H9 (cell line): ENCODE measurements at regions not wholly inside any gene's neighbourhood (a gene's known extent, or its start where the extent isn't known, plus 50 kb on each side); places are given as distances from the start of the nearest gene placed in this dataset.

Source experiments
- DNase-seq: peaks from one replicate; pipeline ENCODE4 v3.0.0-alpha.2; 2017
- H2AFZ ChIP-seq: one replicate; pipeline ENCODE4 v1.6.1; 2013; ENCODE audit warnings: mild to moderate bottlenecking, low read length, control low read depth, moderate library complexity
- H2AK5ac ChIP-seq: 2 replicates; pipeline ENCODE4 v1.6.1; 2013; ENCODE audit warnings: low read length, control low read depth, mixed read lengths; ENCODE audit not compliant: insufficient read length
- H2BK120ac ChIP-seq: one replicate; pipeline ENCODE4 v1.6.1; 2013; ENCODE audit warnings: low read depth, mild to moderate bottlenecking, low read length, control low read depth, inconsistent platforms; ENCODE audit not compliant: poor library complexity, severe bottlenecking
- H2BK12ac ChIP-seq: 2 replicates; pipeline ENCODE4 v1.6.1; 2013; ENCODE audit warnings: low read length, control low read depth, mixed read lengths, low read depth; ENCODE audit not compliant: insufficient read length
- H2BK15ac ChIP-seq: 2 replicates; pipeline ENCODE4 v1.6.1; 2013; ENCODE audit warnings: low read depth, low read length, control low read depth
- H2BK20ac ChIP-seq: one replicate; pipeline ENCODE4 v1.6.1; 2013; ENCODE audit warnings: low read depth, mild to moderate bottlenecking, low read length, control low read depth, inconsistent platforms; ENCODE audit not compliant: poor library complexity, severe bottlenecking
- H2BK5ac ChIP-seq: 2 replicates; pipeline ENCODE4 v1.6.1; 2013; ENCODE audit warnings: low read length, control low read depth, mixed read lengths; ENCODE audit not compliant: insufficient read length
- H3K14ac ChIP-seq: 2 replicates; pipeline ENCODE4 v1.6.1; 2013; ENCODE audit warnings: low read length, control low read depth; ENCODE audit not compliant: insufficient read depth
- H3K18ac ChIP-seq: 2 replicates; pipeline ENCODE4 v1.6.1; 2013; ENCODE audit warnings: low read depth, mild to moderate bottlenecking, mixed read lengths, low read length, control low read depth; ENCODE audit not compliant: insufficient read length
- H3K23ac ChIP-seq: 2 replicates; pipeline ENCODE4 v1.6.1; 2013; ENCODE audit warnings: low read length, control low read depth, mixed read lengths, low read depth; ENCODE audit not compliant: insufficient read length
- H3K23me2 ChIP-seq: 2 replicates; pipeline ENCODE4 v1.6.1; 2013; ENCODE audit warnings: low read depth, mild to moderate bottlenecking, mixed read lengths, low read length, control low read depth; ENCODE audit not compliant: insufficient read length, poor library complexity, severe bottlenecking
- H3K27ac ChIP-seq: 2 replicates; pipeline ENCODE4 v1.5.1; 2013; ENCODE audit warnings: low read length, control low read depth, mixed read lengths, low read depth; ENCODE audit not compliant: insufficient read length
- H3K27me3 ChIP-seq: 2 replicates; pipeline ENCODE4 v1.6.1; 2013; ENCODE audit warnings: low read length, control low read depth, inconsistent platforms; ENCODE audit not compliant: insufficient read depth
- H3K4ac ChIP-seq: 2 replicates; pipeline ENCODE4 v1.6.1; 2013; ENCODE audit warnings: low read depth, mild to moderate bottlenecking, control low read depth, inconsistent platforms, low read length, moderate library complexity
- H3K4me1 ChIP-seq: 2 replicates; pipeline ENCODE4 v1.6.1; 2013; ENCODE audit warnings: low read length, control low read depth, inconsistent platforms; ENCODE audit not compliant: insufficient read depth
- H3K4me2 ChIP-seq: 2 replicates; pipeline ENCODE4 v1.6.1; 2013; ENCODE audit warnings: low read length, control low read depth, mixed read lengths; ENCODE audit not compliant: insufficient read length, insufficient read depth
- H3K56ac ChIP-seq: 2 replicates; pipeline ENCODE4 v1.6.1; 2013; ENCODE audit warnings: low read depth, mild to moderate bottlenecking, mixed read lengths, low read length, control low read depth; ENCODE audit not compliant: insufficient read length
- H3K79me1 ChIP-seq: 2 replicates; pipeline ENCODE4 v1.6.1; 2013; ENCODE audit warnings: low read depth, mild to moderate bottlenecking, moderate library complexity, low read length, control low read depth, inconsistent platforms; ENCODE audit not compliant: insufficient read depth, poor library complexity, severe bottlenecking
- H3K79me2 ChIP-seq: 2 replicates; pipeline ENCODE4 v1.6.1; 2013; ENCODE audit warnings: low read length, control low read depth, inconsistent platforms; ENCODE audit not compliant: insufficient read depth
- H3K9ac ChIP-seq: 2 replicates; pipeline ENCODE4 v1.6.1; 2013; ENCODE audit warnings: low read length, control low read depth, mixed read lengths; ENCODE audit not compliant: insufficient read length; ENCODE audit errors: extremely low read depth
- H3K9me3 ChIP-seq: one replicate; pipeline ENCODE4 v1.6.1; 2013; ENCODE audit warnings: low read depth, low read length, inconsistent platforms; ENCODE audit not compliant: control insufficient read depth
- H3T11ph ChIP-seq: one replicate; pipeline ENCODE4 v1.6.1; 2013; ENCODE audit warnings: mild to moderate bottlenecking, low read length, control low read depth, inconsistent platforms
- H4K20me1 ChIP-seq: one replicate; pipeline ENCODE4 v1.6.1; 2013; ENCODE audit not compliant: control insufficient read depth, insufficient read length, insufficient read depth
- H4K5ac ChIP-seq: 2 replicates; pipeline ENCODE4 v1.6.1; 2013; ENCODE audit warnings: low read depth, mild to moderate bottlenecking, mixed read lengths, low read length, control low read depth; ENCODE audit not compliant: insufficient read length
- H4K8ac ChIP-seq: replicated peaks from 2 replicates; pipeline ENCODE4 v1.6.1; 2013; ENCODE audit warnings: low read length, control low read depth, mixed read lengths, low read depth; ENCODE audit not compliant: insufficient read length
- H4K91ac ChIP-seq: 2 replicates; pipeline ENCODE4 v1.6.1; 2013; ENCODE audit warnings: low read depth, mild to moderate bottlenecking, moderate library complexity, mixed read lengths, low read length, control low read depth; ENCODE audit not compliant: insufficient read length
- H3K27ac Mint-ChIP-seq, 3 experiments: 2 replicates in 2 of 3; 3 replicates in 1 of 3; pipeline ENCODE4 v1.8.0; 2020 to 2021; ENCODE audit warnings: mixed read lengths in 3 of 3, mild to moderate bottlenecking in 1 of 3, moderate library complexity in 1 of 3
- H3K27me3 Mint-ChIP-seq: 2 replicates; pipeline ENCODE4 v1.8.0; 2021; ENCODE audit warnings: low read depth, mild to moderate bottlenecking, moderate library complexity, mixed read lengths
- H3K36me3 Mint-ChIP-seq, 3 experiments: 2 replicates in 2 of 3; 3 replicates in 1 of 3; pipeline ENCODE4 v1.8.0; 2020 to 2021; ENCODE audit warnings: low read depth in 3 of 3, mixed read lengths in 3 of 3; ENCODE audit not compliant: insufficient read depth in 1 of 3
- H3K4me1 Mint-ChIP-seq, 2 experiments: 2 replicates each; pipeline ENCODE4 v1.8.0; 2020; ENCODE audit warnings: mixed read lengths in 2 of 2
- H3K4me3 Mint-ChIP-seq, 2 experiments: 2 replicates in 1 of 2; 3 replicates in 1 of 2; pipeline ENCODE4 v1.8.0; 2020 to 2021; ENCODE audit warnings: mild to moderate bottlenecking in 2 of 2, mixed read lengths in 2 of 2, moderate library complexity in 1 of 2
- H3K9me3 Mint-ChIP-seq, 2 experiments: 2 replicates in 1 of 2; 3 replicates in 1 of 2; pipeline ENCODE4 v1.8.0; 2020; ENCODE audit warnings: mild to moderate bottlenecking in 2 of 2, mixed read lengths in 2 of 2, moderate library complexity in 1 of 2
- CTCF ChIP-seq: fragments of 200-600 bp; sonication (generic); conservative IDR thresholded peaks from 3 replicates; pipeline ENCODE4 v1.8.0; 2021; ENCODE audit warnings: antibody characterized with exemption, mild to moderate bottlenecking
- WGBS: extraction: QIAGEN DNeasy Blood & Tissue Kit; methylation state at CpG from one replicate; pipeline ENCODE4 v1.1.7; 2013; ENCODE audit warnings: missing lambda C conversion rate, low lambda C conversion rate, mixed read lengths; ENCODE audit not compliant: insufficient read length; ENCODE audit errors: extremely low coverage; 5-methylcytosine and 5-hydroxymethylcytosine counted together

GRCh38 chr14:84282618-84283017, 1247.3 kb upstream of the FLRT2 start:
- WGBS: no CpG with 5 or more reads among the region's 2 CpGs
- Histone ChIP-seq H3K9ac (no peak overlapping the region), H2BK20ac (no peak overlapping the region), H4K8ac (no peak overlapping the region), H2BK15ac (no peak overlapping the region), H3K14ac (no peak overlapping the region), H2AFZ (no peak overlapping the region), H2AK5ac (no peak overlapping the region), H3K79me1 (no peaks in the 10 kb centered on the region), H2BK12ac (no peak overlapping the region), H4K91ac (no peak overlapping the region), H3K9me3 (no peaks in the 10 kb centered on the region), H3T11ph (no peak overlapping the region), H2BK5ac (no peak overlapping the region), H3K56ac (no peak overlapping the region), H3K27ac (no peak overlapping the region), H2BK120ac (no peak overlapping the region), H3K23me2 (no peaks in the 10 kb centered on the region), H3K23ac (no peak overlapping the region), H4K5ac (no peak overlapping the region), H3K79me2 (no peaks in the 10 kb centered on the region), H4K20me1 (no peaks in the 10 kb centered on the region), H3K4me1 (no peaks in the 10 kb centered on the region), H3K27me3 (no peaks in the 10 kb centered on the region), H3K4ac (no peak overlapping the region), H3K4me2 (no peak overlapping the region), H3K18ac (no peak overlapping the region)
- Mint-ChIP-seq H3K27ac (no peak overlapping the region), H3K27me3 (no peaks in the 10 kb centered on the region), H3K36me3 (no peaks in the 10 kb centered on the region), H3K4me1 (peaks cover 0 to 6% of the 10 kb centered on the region in 2 experiments; a peak in 2 of 4 replicates), H3K9me3 (no peaks in the 10 kb centered on the region), H3K4me3 (no peak overlapping the region)
- DNase-seq: no peak
- no peak for TF ChIP-seq CTCF
